Natural killer cell (primary cell): ENCODE measurements at regions not wholly inside any gene's neighbourhood (a gene's known extent, or its start where the extent isn't known, plus 50 kb on each side); places are given as distances from the start of the nearest gene placed in this dataset.

ENCODE experiments used
- ATAC-seq, 3 donors: fragments of 150-1000 bp in 2 of 3; fragments of 200-7000 bp in 1 of 3; cut with Tn5 transposase; 1 replicate in 1 of 3; 2 replicates in 2 of 3; pipeline ENCODE4 v1.10.0; 2021; ENCODE audit warnings: mild to moderate bottlenecking in 2 of 3, moderate library complexity in 2 of 3
- DNase-seq, 2 donors: peaks; one replicate each; pipeline versions ENCODE4 v3.0.0 to v3.0.0-alpha.2; 2013 to 2021; ENCODE audit warnings: mixed read lengths in 1 of 2
- H3K27ac ChIP-seq: one replicate; pipeline ENCODE4 v1.5.1; 2013; ENCODE audit warnings: mild to moderate bottlenecking, low read length
- H3K27me3 ChIP-seq: one replicate; pipeline ENCODE4 v1.6.1; 2013; ENCODE audit warnings: low read length; ENCODE audit not compliant: control insufficient read depth, insufficient read depth
- H3K36me3 ChIP-seq: one replicate; pipeline ENCODE4 v1.6.1; 2013; ENCODE audit warnings: low read length; ENCODE audit not compliant: control insufficient read depth, insufficient read depth
- H3K4me1 ChIP-seq: one replicate; pipeline ENCODE4 v1.6.1; 2013; ENCODE audit warnings: low read length; ENCODE audit not compliant: control insufficient read depth, insufficient read depth
- H3K4me3 ChIP-seq: one replicate; pipeline ENCODE4 v1.5.1; 2013; ENCODE audit warnings: low read length
- H3K9me3 ChIP-seq: one replicate; pipeline ENCODE4 v1.6.1; 2013; ENCODE audit warnings: low read length; ENCODE audit not compliant: control insufficient read depth, insufficient read depth
- H3K27ac Mint-ChIP-seq, 2 donors: one replicate each; pipeline ENCODE4 v1.8.0; 2022; ENCODE audit warnings: mild to moderate bottlenecking in 2 of 2, mixed read lengths in 2 of 2, moderate library complexity in 1 of 2
- H3K27me3 Mint-ChIP-seq, 2 donors: one replicate each; pipeline ENCODE4 v1.8.0; 2022; ENCODE audit warnings: low read depth in 2 of 2, mixed read lengths in 2 of 2
- H3K36me3 Mint-ChIP-seq: one replicate; pipeline ENCODE4 v1.8.0; 2022; ENCODE audit warnings: mixed read lengths
- H3K4me1 Mint-ChIP-seq, 2 donors: one replicate each; pipeline ENCODE4 v1.8.0; 2022; ENCODE audit warnings: mixed read lengths in 2 of 2
- H3K4me3 Mint-ChIP-seq: one replicate; pipeline ENCODE4 v1.8.0; 2022; ENCODE audit warnings: mild to moderate bottlenecking, moderate library complexity, mixed read lengths
- H3K9me3 Mint-ChIP-seq, 2 donors: one replicate each; pipeline ENCODE4 v1.8.0; 2022; ENCODE audit warnings: mixed read lengths in 2 of 2
- CTCF ChIP-seq: fragments of 200-600 bp; IDR thresholded peaks from one replicate; pipeline ENCODE4 v1.8.0; 2022; ENCODE audit warnings: antibody characterized with exemption
- WGBS: methylation state at CpG from one replicate; pipeline ENCODE4 v1.1.7; 2013; ENCODE audit warnings: missing lambda C conversion rate; ENCODE audit not compliant: insufficient coverage; 5-methylcytosine and 5-hydroxymethylcytosine counted together
- intact Hi-C: fragments of 100-400 bp; cut with micrococcal nuclease; formaldehyde crosslinking; loops from one replicate; pipeline ENCODE4 v1.14.2; 2022

GRCh38 chr2:39872748-39873147 is 93.7 kb upstream of the THUMPD2 start:
- Histone ChIP-seq H3K27me3 (no peaks in the 10 kb centered on the region), H3K4me1 (no peaks in the 10 kb centered on the region), H3K36me3 (no peaks in the 10 kb centered on the region), H3K9me3 (no peaks in the 10 kb centered on the region), H3K27ac (no peak overlapping the region), H3K4me3 (no peak overlapping the region)
- H3K27ac Mint-ChIP-seq: no peak overlapping the region
- no peaks in the 10 kb centered on the region for H3K9me3 Mint-ChIP-seq
- H3K36me3 Mint-ChIP-seq: no peaks in the 10 kb centered on the region
- no peak for ATAC-seq
- DNase-seq: no peak
- no peak overlapping the region for H3K4me3 Mint-ChIP-seq
- no CpG with 5 or more reads among the region's 2 CpGs for WGBS
- peaks cover 0 to 4% of the 10 kb centered on the region in 2 donors for H3K27me3 Mint-ChIP-seq
- H3K4me1 Mint-ChIP-seq: no peaks in the 10 kb centered on the region
- intact Hi-C loops: no loop called here
- no peak for TF ChIP-seq CTCF

- Histone ChIP-seq H3K27me3 (no peaks in the 10 kb centered on the region), H3K9me3 (no peaks in the 10 kb centered on the region), H3K4me3 (no peak overlapping the region), H3K4me1 (no peaks in the 10 kb centered on the region), H3K27ac (no peak overlapping the region), H3K36me3 (no peaks in the 10 kb centered on the region)
- intact Hi-C loops: no loop called here
- DNase-seq: no peak
- no peak for ATAC-seq
- Mint-ChIP-seq H3K4me3 (no peak overlapping the region), H3K27ac (no peak overlapping the region), H3K4me1 (no peaks in the 10 kb centered on the region), H3K27me3 (peaks cover 0 to 4% of the 10 kb centered on the region in 2 donors), H3K9me3 (no peaks in the 10 kb centered on the region), H3K36me3 (no peaks in the 10 kb centered on the region)
- 84% methylated on average over 7 of the region's 7 CpGs for WGBS
- no peak for TF ChIP-seq CTCF
These were observed 92.3 kb upstream of the THUMPD2 start for GRCh38 chr2:39871291-39871761.

- Histone ChIP-seq H3K27me3 (no peaks in the 10 kb centered on the region), H3K4me3 (no peak overlapping the region), H3K36me3 (no peaks in the 10 kb centered on the region), H3K9me3 (no peaks in the 10 kb centered on the region), H3K4me1 (no peaks in the 10 kb centered on the region), H3K27ac (no peak overlapping the region)
- intact Hi-C loops: no loop called here
- DNase-seq: no peak
- Mint-ChIP-seq H3K36me3 (no peaks in the 10 kb centered on the region), H3K27me3 (peaks cover 0 to 4% of the 10 kb centered on the region in 2 donors), H3K27ac (no peak overlapping the region), H3K4me3 (no peak overlapping the region), H3K9me3 (no peaks in the 10 kb centered on the region), H3K4me1 (no peaks in the 10 kb centered on the region)
- ATAC-seq: no peak
- no peak for TF ChIP-seq CTCF
- WGBS: 95% methylated on average over 3 of the region's 3 CpGs
These were observed 91.8 kb upstream of the THUMPD2 start for GRCh38 chr2:39870871-39871270.

GRCh38 chr2:39867268-39867667 is 88.2 kb upstream of the THUMPD2 start:
- Mint-ChIP-seq H3K4me3 (no peak overlapping the region), H3K36me3 (no peaks in the 10 kb centered on the region), H3K9me3 (no peaks in the 10 kb centered on the region), H3K27ac (no peak overlapping the region), H3K4me1 (no peaks in the 10 kb centered on the region), H3K27me3 (peaks cover 0 to 4% of the 10 kb centered on the region in 2 donors)
- H3K27me3 ChIP-seq: no peaks in the 10 kb centered on the region
- DNase-seq (no peak), ATAC-seq (no peak)
- intact Hi-C loops: no loop called here
- H3K9me3 ChIP-seq: no peaks in the 10 kb centered on the region
- WGBS: 85% methylated on average over 5 of the region's 5 CpGs
- H3K4me1 ChIP-seq: no peaks in the 10 kb centered on the region
- no peak overlapping the region for H3K27ac ChIP-seq
- no peaks in the 10 kb centered on the region for H3K36me3 ChIP-seq
- TF ChIP-seq CTCF: no peak
- no peak overlapping the region for H3K4me3 ChIP-seq
